Nephron progenitor cell (in vitro differentiated cells): ENCODE measurements at regions not wholly inside any gene's neighbourhood (a gene's known extent, or its start where the extent isn't known, plus 50 kb on each side); places are given as distances from the start of the nearest gene placed in this dataset.
"Not testable (repeated sequence)": the region's sequence is repeated elsewhere in the genome, so short reads cannot be mapped to it uniquely, and the experiment has no call there.

Source experiments
- DNase-seq: peaks from one replicate; pipeline ENCODE4 v3.0.0; 2021
- H3K27ac Mint-ChIP-seq: 2 replicates; pipeline ENCODE4 v1.8.0; 2021; ENCODE audit warnings: mild to moderate bottlenecking, moderate library complexity, mixed read lengths
- H3K27me3 Mint-ChIP-seq: 2 replicates; pipeline ENCODE4 v1.8.0; 2021; ENCODE audit warnings: mild to moderate bottlenecking, low read depth, mixed read lengths; ENCODE audit not compliant: poor library complexity
- H3K36me3 Mint-ChIP-seq: 2 replicates; pipeline ENCODE4 v1.8.0; 2021; ENCODE audit warnings: low read depth, mixed read lengths
- H3K4me1 Mint-ChIP-seq: 2 replicates; pipeline ENCODE4 v1.8.0; 2021; ENCODE audit warnings: mixed read lengths
- H3K4me3 Mint-ChIP-seq: 2 replicates; pipeline ENCODE4 v1.8.0; 2021; ENCODE audit warnings: mild to moderate bottlenecking, moderate library complexity, mixed read lengths
- H3K9me3 Mint-ChIP-seq: 2 replicates; pipeline ENCODE4 v1.8.0; 2021; ENCODE audit warnings: mild to moderate bottlenecking, moderate library complexity, mixed read lengths
- CTCF ChIP-seq: fragments of 200-600 bp; sonication (generic); IDR thresholded peaks from 2 replicates; pipeline ENCODE4 v1.5.0; 2021; ENCODE audit warnings: antibody characterized with exemption

GRCh38 chr18:9048808-9049494 is 53.5 kb upstream of the NDUFV2 start:
- peaks cover 5% of the 10 kb centered on the region for H3K36me3 Mint-ChIP-seq

GRCh38 chr18:9049495-9049809 is 53.0 kb upstream of the NDUFV2 start:
- no peak for DNase-seq
- Mint-ChIP-seq H3K4me1 (no peaks in the 10 kb centered on the region), H3K4me3 (no peak overlapping the region), H3K27me3 (peaks cover 9% of the 10 kb centered on the region), H3K36me3 (peaks cover 5% of the 10 kb centered on the region), H3K9me3 (peaks cover 41% of the 10 kb centered on the region), H3K27ac (no peak overlapping the region)
- TF ChIP-seq CTCF: no peak

More at GRCh38 chr18:9048808-9049494, 53.5 kb upstream of the NDUFV2 start:
- H3K27me3 Mint-ChIP-seq: peaks cover 9% of the 10 kb centered on the region
- H3K9me3 Mint-ChIP-seq: peaks cover 41% of the 10 kb centered on the region
- H3K27ac Mint-ChIP-seq: no peak overlapping the region
- no peak for TF ChIP-seq CTCF
- H3K4me3 Mint-ChIP-seq: no peak overlapping the region
- no peaks in the 10 kb centered on the region for H3K4me1 Mint-ChIP-seq
- no peak for DNase-seq

GRCh38 chr18:9050628-9051284 is 51.7 kb upstream of the NDUFV2 start:
- DNase-seq, H3K27ac Mint-ChIP-seq, H3K27me3 Mint-ChIP-seq, H3K4me3 Mint-ChIP-seq, H3K4me1 Mint-ChIP-seq, H3K36me3 Mint-ChIP-seq: not testable (repeated sequence)
- peaks cover 41% of the 10 kb centered on the region for H3K9me3 Mint-ChIP-seq
